Effector memory CD4-positive, alpha-beta T cell (primary cell): ENCODE measurements at regions not wholly inside any gene's neighbourhood (a gene's known extent, or its start where the extent isn't known, plus 50 kb on each side); places are given as distances from the start of the nearest gene placed in this dataset.
"Not testable (repeated sequence)": the region's sequence is repeated elsewhere in the genome, so short reads cannot be mapped to it uniquely, and the experiment has no call there.

Source experiments
- DNase-seq, 3 donors: peaks; one replicate each; pipeline ENCODE4 v3.0.0-alpha.2; 2020
- H3K27ac ChIP-seq: 2 replicates; pipeline ENCODE4 v1.7.0; 2013; ENCODE audit warnings: mild to moderate bottlenecking, low read length, moderate library complexity; ENCODE audit not compliant: insufficient read depth, poor library complexity, severe bottlenecking
- H3K27me3 ChIP-seq: replicated peaks from 2 replicates; pipeline ENCODE4 v1.7.0; 2013; ENCODE audit warnings: mild to moderate bottlenecking, low read length; ENCODE audit not compliant: insufficient read depth, control insufficient read depth, poor library complexity, severe bottlenecking
- H3K36me3 ChIP-seq: 2 replicates; pipeline ENCODE4 v1.7.0; 2013; ENCODE audit warnings: mild to moderate bottlenecking, low read length, moderate library complexity; ENCODE audit not compliant: control insufficient read depth, insufficient read depth
- H3K4me1 ChIP-seq: 2 replicates; pipeline ENCODE4 v1.7.0; 2013; ENCODE audit warnings: low read length, mild to moderate bottlenecking; ENCODE audit not compliant: control insufficient read depth, insufficient read depth, poor library complexity, severe bottlenecking
- H3K4me3 ChIP-seq: 2 replicates; pipeline ENCODE4 v1.7.0; 2013; ENCODE audit warnings: low read length, low read depth, mild to moderate bottlenecking; ENCODE audit not compliant: insufficient read depth, poor library complexity, severe bottlenecking
- H3K9me3 ChIP-seq: 2 replicates; pipeline ENCODE4 v1.7.0; 2013; ENCODE audit warnings: mild to moderate bottlenecking, low read length, moderate library complexity; ENCODE audit not compliant: control insufficient read depth

GRCh38 chr10:29771376-29771775 is 136.6 kb upstream of the SVIL start:
- DNase-seq, result no peak
- Histone ChIP-seq H3K9me3 (no peaks in the 10 kb centered on the region), H3K4me1 (no peaks in the 10 kb centered on the region), H3K36me3 (no peaks in the 10 kb centered on the region), H3K4me3 (no peak overlapping the region), H3K27ac (no peak overlapping the region), H3K27me3 (no peaks in the 10 kb centered on the region)

DNA sequence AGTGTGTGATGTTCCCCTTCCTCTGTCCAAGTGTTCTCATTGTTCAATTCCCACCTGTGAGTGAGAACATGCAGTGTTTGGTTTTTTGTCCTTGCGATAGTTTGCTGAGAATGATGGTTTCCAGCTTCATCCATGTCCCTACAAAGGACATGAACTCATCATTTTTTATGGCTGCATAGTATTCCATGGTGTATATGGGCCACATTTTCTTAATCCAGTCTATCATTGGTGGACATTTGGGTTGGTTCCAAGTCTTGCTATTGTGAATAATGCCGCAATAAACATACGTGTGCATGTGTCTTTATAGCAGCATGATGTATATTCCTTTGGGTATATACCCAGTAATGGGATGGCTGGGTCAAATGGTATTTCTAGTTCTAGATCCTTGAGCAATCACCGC is 134.5 kb upstream of the SVIL start:
- H3K36me3 ChIP-seq, DNase-seq, H3K4me3 ChIP-seq, H3K27me3 ChIP-seq, H3K4me1 ChIP-seq, H3K27ac ChIP-seq, H3K9me3 ChIP-seq: not testable (repeated sequence)

GRCh38 chr10:29767968-29768367 is 133.2 kb upstream of the SVIL start:
- H3K9me3 ChIP-seq, result no peaks in the 10 kb centered on the region
- H3K4me1 ChIP-seq, result no peaks in the 10 kb centered on the region
- H3K27me3 ChIP-seq, result no peaks in the 10 kb centered on the region
- H3K27ac ChIP-seq, result no peak overlapping the region
- H3K36me3 ChIP-seq, result no peaks in the 10 kb centered on the region
- DNase-seq, result no peak
- H3K4me3 ChIP-seq, result no peak overlapping the region

- no peaks in the 10 kb centered on the region for H3K36me3 ChIP-seq
- H3K27ac ChIP-seq, result no peak overlapping the region
- no peak for DNase-seq
- no peak overlapping the region for H3K4me3 ChIP-seq
- no peaks in the 10 kb centered on the region for H3K9me3 ChIP-seq
- H3K27me3 ChIP-seq, result no peaks in the 10 kb centered on the region
- no peaks in the 10 kb centered on the region for H3K4me1 ChIP-seq
Measured at GRCh38 chr10:29766753-29767152, 132.0 kb upstream of the SVIL start.

DNA sequence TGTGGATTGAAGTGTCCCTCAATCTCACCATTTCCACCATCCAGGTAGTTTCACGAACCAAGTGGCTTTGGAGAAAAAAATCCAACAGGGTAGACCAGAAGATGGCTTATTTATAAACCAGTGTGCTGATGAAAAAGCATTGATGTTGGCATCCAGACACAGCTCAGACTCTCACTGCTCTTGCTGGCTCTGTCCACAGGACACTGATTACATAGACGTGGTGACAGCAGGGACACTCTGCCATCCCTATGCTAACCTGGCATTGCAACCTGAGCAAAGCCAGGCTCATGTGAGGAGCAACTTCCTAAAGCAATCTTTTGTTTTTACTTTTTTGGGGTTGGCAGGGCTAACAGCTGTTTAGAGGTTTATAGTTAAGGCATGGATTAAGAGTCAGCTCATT is 130.6 kb upstream of the SVIL start:
- Histone ChIP-seq H3K36me3 (no peaks in the 10 kb centered on the region), H3K27me3 (no peaks in the 10 kb centered on the region), H3K9me3 (no peaks in the 10 kb centered on the region)

DNA sequence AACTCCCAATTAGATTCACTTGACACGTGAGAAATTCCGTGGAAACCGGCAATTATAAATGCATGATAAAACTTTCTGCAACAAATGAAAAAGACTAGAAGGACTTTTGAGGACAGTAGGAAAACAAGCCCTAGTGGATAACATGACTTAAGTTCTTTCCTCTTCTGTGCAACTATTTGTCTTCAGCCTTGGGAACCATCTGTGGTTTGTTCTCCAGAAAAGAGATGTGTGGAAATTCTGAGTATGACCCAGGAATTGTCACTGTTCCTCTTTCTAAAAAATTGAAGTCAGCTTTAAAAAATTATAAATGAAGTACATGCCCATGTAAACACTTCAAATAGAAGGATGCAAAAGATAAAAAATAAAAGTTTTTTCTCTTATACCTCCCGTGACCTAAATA is 128.6 kb upstream of the SVIL start:
- Histone ChIP-seq H3K4me3 (no peak overlapping the region), H3K9me3 (no peaks in the 10 kb centered on the region), H3K36me3 (no peaks in the 10 kb centered on the region), H3K4me1 (no peaks in the 10 kb centered on the region), H3K27ac (no peak overlapping the region), H3K27me3 (no peaks in the 10 kb centered on the region)
- no peak for DNase-seq

More for the DNA sequence above, 130.6 kb upstream of the SVIL start:
- H3K27ac ChIP-seq, result no peak overlapping the region
- H3K4me3 ChIP-seq, result no peak overlapping the region
- H3K4me1 ChIP-seq, result no peaks in the 10 kb centered on the region
- DNase-seq, result no peak

DNA sequence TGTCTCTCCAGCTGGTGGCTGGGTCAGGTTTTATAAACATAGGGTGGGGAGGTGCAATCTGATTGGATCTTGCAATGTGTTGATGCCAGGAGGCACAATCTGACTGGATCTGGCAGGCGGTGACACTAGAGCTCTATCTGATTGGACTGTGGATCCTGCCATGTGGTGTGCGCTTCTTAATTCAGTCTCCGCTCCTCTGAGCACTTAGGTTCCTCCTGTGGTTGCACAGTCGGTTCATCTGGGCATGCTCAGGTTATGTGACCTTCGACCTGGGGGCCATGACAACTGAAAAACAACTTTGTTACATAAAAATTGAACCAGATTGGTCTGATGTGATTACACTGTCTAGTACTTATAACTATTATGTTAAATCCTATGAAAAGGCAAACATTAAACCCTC is 127.1 kb upstream of the SVIL start:
- DNase-seq, result no peak
- Histone ChIP-seq H3K4me1 (no peaks in the 10 kb centered on the region), H3K9me3 (no peaks in the 10 kb centered on the region), H3K36me3 (no peaks in the 10 kb centered on the region), H3K4me3 (no peak overlapping the region), H3K27ac (no peak overlapping the region), H3K27me3 (no peaks in the 10 kb centered on the region)

DNA sequence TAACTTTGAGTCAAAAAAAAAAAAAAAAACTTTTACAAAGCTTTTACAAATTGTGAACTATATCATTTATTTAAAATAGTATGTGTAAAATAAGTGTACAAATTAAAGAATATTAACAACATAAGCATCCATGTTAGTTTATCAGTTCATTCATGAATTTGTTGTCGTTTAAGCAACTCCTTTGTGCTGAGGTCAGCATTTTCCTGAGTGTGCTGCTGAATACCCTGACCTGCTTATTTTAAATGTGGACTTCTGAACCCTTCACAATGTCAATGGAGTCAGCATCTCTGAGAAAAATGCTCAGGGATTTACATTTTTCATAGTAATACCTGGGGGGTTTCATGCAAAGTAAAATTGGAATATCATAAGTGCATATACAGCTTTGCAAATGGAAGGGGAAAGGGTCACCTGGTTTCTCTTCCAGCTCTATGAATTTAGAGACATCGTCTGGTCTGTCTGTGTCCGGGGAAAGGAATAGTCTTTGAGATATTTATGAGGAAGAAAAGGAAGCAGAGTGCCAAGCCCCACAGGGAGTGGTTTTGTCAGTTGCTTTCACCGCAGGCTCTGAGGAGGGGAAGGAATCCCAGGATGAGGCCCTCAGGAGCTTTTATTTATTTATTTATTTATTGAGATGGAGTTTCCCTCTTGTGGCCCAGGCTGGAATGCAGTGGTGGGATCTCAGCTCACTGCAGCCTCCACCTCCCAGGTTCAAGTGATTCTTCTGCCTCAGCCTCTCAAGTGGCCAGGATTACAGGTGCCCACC is 125.5 kb upstream of the SVIL start:
- no peaks in the 10 kb centered on the region for H3K9me3 ChIP-seq
- no peaks in the 10 kb centered on the region for H3K4me1 ChIP-seq
- H3K36me3 ChIP-seq, result no peaks in the 10 kb centered on the region
- H3K27ac ChIP-seq, result no peak overlapping the region
- no peaks in the 10 kb centered on the region for H3K27me3 ChIP-seq
- H3K4me3 ChIP-seq, result no peak overlapping the region
- no peak for DNase-seq

DNA sequence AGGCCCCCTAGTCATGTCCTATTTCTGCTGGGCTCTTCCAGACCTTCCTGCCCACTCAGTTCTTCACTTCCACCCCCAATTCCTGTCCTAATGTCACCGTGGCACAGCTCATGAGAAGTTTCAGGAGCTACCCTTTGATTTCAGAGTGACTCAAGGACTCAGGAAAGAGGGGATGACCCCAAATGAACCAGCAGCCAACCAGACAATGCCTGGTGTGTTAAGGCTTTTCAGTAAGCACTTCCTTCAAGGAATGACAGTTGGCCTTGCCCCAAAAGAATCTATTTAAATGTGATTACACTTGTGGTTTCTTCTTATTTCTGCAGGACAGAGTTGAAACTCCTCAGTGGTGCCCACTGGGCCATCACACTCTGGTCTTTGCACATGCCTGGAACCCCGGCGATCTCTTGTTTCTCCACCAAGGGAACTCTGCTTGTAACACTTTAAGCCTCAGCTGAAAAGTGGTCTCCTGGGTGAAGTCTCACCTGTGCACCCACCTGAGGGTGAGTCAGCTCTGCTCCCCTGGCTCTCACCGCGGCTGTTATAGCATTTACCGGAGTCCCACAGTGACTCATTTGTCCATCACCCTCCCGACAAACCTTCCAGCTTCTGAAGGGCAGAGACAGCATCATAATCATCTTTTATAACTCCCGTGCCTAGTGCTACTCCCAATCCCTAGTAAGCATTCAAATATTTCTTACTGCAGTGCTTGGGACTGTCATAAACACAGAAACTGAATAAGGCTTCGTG is 123.0 kb upstream of the SVIL start:
- H3K9me3 ChIP-seq, result no peaks in the 10 kb centered on the region
- no peaks in the 10 kb centered on the region for H3K36me3 ChIP-seq
- H3K27ac ChIP-seq, result no peak overlapping the region
- no peak overlapping the region for H3K4me3 ChIP-seq
- no peaks in the 10 kb centered on the region for H3K4me1 ChIP-seq
- no peaks in the 10 kb centered on the region for H3K27me3 ChIP-seq
- DNase-seq, result no peak

GRCh38 chr10:29756451-29756850 is 121.7 kb upstream of the SVIL start:
- no peak for DNase-seq
- H3K27me3 ChIP-seq, result no peaks in the 10 kb centered on the region
- no peak overlapping the region for H3K27ac ChIP-seq
- no peak overlapping the region for H3K4me3 ChIP-seq
- H3K4me1 ChIP-seq, result no peaks in the 10 kb centered on the region
- no peaks in the 10 kb centered on the region for H3K36me3 ChIP-seq
- H3K9me3 ChIP-seq, result no peaks in the 10 kb centered on the region
